Breast epithelium (tissue), 3 donors: ENCODE measurements at regions not wholly inside any gene's neighbourhood (a gene's known extent, or its start where the extent isn't known, plus 50 kb on each side); places are given as distances from the start of the nearest gene placed in this dataset.

Source experiments
- CTCF ChIP-seq, 3 donors: fragments of 450-650 bp; IDR thresholded peaks; one replicate each; pipeline ENCODE4 v1.5.1; 2016 to 2017; ENCODE audit warnings: antibody characterized with exemption in 3 of 3, mild to moderate bottlenecking in 3 of 3, moderate library complexity in 3 of 3
- POLR2AphosphoS5 ChIP-seq, 3 donors: sonication (generic); formaldehyde crosslinking; IDR thresholded peaks; one replicate each; pipeline ENCODE4 v1.6.1; 2017; ENCODE audit warnings: antibody characterized with exemption in 3 of 3

- TF ChIP-seq CTCF (IDR thresholded peaks at IDR 0.05) (no peak), POLR2AphosphoS5 (IDR thresholded peaks at IDR 0.05) (no peak)
Observed at GRCh38 chr6:86563197-86563596, 374.1 kb upstream of the HTR1E start.
